Glutamatergic neuron (in vitro differentiated cells): ENCODE measurements at regions not wholly inside any gene's neighbourhood (a gene's known extent, or its start where the extent isn't known, plus 50 kb on each side); places are given as distances from the start of the nearest gene placed in this dataset.
"Not testable (repeated sequence)": the region's sequence is repeated elsewhere in the genome, so short reads cannot be mapped to it uniquely, and the experiment has no call there.

Experiments
- DNase-seq: peaks from one replicate; pipeline ENCODE4 v3.0.0; 2022
- H3K27ac Mint-ChIP-seq: one replicate; pipeline ENCODE4 v1.8.0; 2020; ENCODE audit warnings: mild to moderate bottlenecking, mixed read lengths, inconsistent platforms; ENCODE audit not compliant: unreplicated experiment
- H3K27me3 Mint-ChIP-seq: one replicate; pipeline ENCODE4 v1.8.0; 2020; ENCODE audit warnings: mild to moderate bottlenecking, moderate library complexity, mixed read lengths, inconsistent platforms; ENCODE audit not compliant: unreplicated experiment
- H3K36me3 Mint-ChIP-seq: one replicate; pipeline ENCODE4 v1.8.0; 2020; ENCODE audit warnings: mild to moderate bottlenecking, mixed read lengths, inconsistent platforms; ENCODE audit not compliant: unreplicated experiment
- H3K4me1 Mint-ChIP-seq: one replicate; pipeline ENCODE4 v1.8.0; 2020; ENCODE audit warnings: mild to moderate bottlenecking, low read depth, mixed read lengths, inconsistent platforms; ENCODE audit not compliant: unreplicated experiment
- H3K4me3 Mint-ChIP-seq: one replicate; pipeline ENCODE4 v1.8.0; 2020; ENCODE audit warnings: mild to moderate bottlenecking, mixed read lengths, inconsistent platforms; ENCODE audit not compliant: unreplicated experiment
- H3K9me3 Mint-ChIP-seq: one replicate; pipeline ENCODE4 v1.8.0; 2020; ENCODE audit warnings: mild to moderate bottlenecking, moderate library complexity, mixed read lengths, inconsistent platforms; ENCODE audit not compliant: unreplicated experiment

DNA sequence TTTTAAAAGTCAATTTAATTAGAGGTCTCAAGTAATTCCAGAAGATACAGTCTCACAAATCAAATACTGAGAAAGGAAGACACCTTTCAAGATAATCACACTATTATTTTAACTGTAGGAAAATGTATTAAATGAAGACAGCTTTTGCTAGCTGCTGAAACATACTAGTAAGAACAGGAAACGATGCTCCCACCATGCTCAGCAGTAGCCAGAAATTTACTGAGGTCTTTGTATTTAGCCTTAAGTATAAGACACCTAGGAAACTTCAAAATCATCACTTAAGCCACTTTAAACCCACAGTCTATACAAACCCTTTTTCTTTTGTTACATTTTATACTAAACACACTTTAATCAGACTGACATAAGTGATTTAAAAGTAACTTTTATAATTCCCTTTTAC, 72.7 kb upstream of the NPIPB12 start:
- H3K4me1 Mint-ChIP-seq, H3K4me3 Mint-ChIP-seq, DNase-seq, H3K9me3 Mint-ChIP-seq, H3K27me3 Mint-ChIP-seq, H3K36me3 Mint-ChIP-seq, H3K27ac Mint-ChIP-seq: not testable (repeated sequence)

DNA sequence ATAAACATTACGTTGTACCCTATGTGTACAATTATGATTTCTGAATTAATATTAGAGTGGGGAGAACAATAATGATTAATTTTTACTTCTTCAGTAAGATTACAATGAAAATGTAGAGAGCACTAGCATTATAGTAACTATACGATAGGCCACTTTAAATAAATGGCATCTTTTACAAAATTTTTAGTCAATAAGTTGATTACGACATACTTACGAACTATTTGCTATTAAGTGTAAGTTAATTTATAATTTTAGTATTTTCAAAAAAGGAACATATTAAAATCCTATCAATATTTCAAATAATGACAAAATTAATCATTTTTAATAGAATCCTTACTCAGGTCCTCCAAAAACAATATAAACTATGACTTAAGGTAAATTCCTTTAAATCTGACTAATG, 75.6 kb upstream of the NPIPB12 start:
- DNase-seq, H3K9me3 Mint-ChIP-seq, H3K27ac Mint-ChIP-seq, H3K27me3 Mint-ChIP-seq, H3K36me3 Mint-ChIP-seq, H3K4me1 Mint-ChIP-seq, H3K4me3 Mint-ChIP-seq: not testable (repeated sequence)

DNA sequence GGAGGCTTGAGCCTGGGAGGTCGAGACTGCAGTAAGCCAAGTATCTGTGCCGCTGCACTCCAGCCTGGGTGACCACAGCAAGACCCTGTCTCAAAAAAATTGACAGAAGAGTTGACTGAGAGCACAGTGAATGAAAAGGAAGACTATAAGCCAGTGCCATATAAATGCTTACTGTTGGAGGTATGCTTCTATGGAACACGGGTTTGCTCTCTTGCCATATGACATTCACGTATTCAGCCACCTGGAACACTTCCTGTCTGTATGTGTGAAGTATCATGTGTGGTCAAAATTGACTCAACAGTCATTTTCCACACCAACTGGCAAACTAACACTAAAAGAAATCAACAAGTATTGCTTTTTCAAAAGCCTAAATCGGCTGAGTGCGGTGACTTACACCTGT, 71.1 kb upstream of the SPN start:
- H3K9me3 Mint-ChIP-seq, H3K36me3 Mint-ChIP-seq, H3K27ac Mint-ChIP-seq, H3K4me1 Mint-ChIP-seq, DNase-seq, H3K27me3 Mint-ChIP-seq, H3K4me3 Mint-ChIP-seq: not testable (repeated sequence)

DNA sequence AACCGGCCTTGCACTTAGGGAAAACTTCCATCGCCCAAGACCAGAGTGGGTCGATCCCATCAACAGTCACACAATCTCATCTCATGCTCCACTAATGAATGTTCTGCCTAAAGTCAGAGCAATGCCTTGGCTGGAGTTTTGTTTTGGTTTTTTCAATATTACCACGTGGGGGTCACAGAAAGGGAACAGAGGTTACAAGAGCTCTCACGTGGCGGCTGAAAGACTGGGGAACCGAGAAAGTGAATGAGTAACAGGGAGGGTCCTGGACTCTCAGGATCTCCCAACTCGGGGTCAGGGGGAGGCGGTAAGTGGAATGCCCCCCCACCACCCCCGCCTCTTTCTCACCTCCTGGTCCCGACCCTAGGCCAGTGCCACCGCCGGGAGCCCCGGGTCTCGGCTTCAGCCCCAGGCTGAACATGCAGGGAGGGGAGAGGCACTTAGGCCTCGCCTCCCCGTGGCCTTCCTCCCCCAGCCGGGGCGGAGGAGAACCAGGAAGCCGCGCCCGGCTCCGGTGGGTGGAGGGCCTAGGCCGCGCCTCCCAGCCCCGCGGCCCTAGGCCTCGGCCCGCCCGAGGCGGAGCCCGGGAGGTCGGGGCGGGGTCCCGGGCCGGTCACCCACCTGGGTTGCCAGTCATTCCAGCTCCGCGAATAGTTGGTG, 68.7 kb upstream of the SPN start:
- not testable (repeated sequence) for H3K4me1 Mint-ChIP-seq, H3K27me3 Mint-ChIP-seq
- peak; percentile 14 for DNase-seq

DNA sequence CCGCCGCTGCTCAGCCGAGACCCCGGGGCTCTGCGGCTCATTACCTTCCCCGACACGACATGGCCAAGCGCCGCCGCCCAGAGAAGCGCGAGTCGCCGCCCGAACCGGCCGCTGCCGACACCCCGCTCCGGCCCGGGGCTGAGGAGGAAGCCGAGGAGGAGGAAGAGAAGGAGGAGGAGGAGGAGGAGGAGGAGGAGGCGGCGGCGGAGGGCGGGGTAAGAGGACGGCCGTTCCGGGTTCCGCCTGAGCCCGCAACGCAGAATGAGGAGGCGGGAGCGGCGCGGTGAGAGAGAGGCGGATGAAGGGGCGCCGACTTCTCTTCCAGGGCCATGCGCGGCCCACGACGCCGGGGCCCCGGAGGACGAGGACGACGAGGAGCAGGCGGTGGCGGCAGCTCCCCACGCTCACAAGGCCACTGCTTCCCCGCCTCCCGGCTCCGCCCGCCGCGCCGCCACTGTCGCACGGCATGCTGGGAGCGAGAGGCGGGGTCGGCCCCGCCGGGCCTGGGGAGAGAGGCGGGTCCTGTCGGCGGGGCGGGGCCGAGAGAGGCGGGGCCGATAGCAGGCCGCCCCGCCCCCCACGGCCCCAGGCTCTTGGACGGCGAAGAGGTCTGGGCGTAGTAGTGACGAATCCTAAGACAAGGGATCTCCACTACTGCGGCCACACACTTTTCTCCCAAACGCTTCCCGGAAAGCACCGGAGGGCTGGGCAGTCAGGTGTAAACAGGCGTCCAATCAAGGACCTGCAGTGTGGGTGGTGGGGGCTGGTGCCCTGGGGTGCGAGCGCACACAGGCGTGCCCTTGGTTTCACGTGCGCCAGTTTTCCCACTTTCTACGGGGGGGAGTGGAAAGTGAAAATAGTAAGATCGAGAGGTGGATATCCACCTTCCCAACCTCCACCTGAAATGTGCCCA, 67.9 kb upstream of the SPN start:
- not testable (repeated sequence) for H3K36me3 Mint-ChIP-seq
- peak overlapping the region; percentile 76 for H3K27ac Mint-ChIP-seq

More for the DNA sequence above, 68.7 kb upstream of the SPN start:
- not testable (repeated sequence) for H3K9me3 Mint-ChIP-seq, H3K36me3 Mint-ChIP-seq
- Mint-ChIP-seq H3K4me3 (peak overlapping the region; percentile 98), H3K27ac (peak overlapping the region; percentile 79)

DNA sequence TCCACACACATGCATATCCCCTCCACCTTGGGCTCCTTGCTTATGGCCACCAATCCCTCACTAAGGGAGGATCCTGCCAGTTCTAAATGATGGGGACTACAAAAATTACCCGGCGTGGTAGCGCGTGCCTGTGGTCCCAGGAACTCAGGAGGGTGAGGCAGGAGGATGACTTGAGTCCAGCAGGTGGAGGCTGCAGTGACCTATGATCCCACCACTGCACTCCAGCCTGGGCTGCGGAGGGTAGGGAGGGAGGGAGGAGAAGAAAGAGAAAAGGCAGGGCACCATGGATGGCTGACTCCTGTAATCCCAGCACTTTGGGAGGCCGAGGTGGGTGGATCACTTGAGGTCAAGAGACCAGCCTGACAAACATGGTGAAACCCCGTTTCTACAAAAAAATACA, 66.0 kb upstream of the SPN start:
- not testable (repeated sequence) for H3K4me3 Mint-ChIP-seq, H3K9me3 Mint-ChIP-seq, H3K36me3 Mint-ChIP-seq, DNase-seq, H3K4me1 Mint-ChIP-seq, H3K27ac Mint-ChIP-seq, H3K27me3 Mint-ChIP-seq

More for the DNA sequence above, 67.9 kb upstream of the SPN start:
- peak overlapping the region; percentile 83 for H3K4me3 Mint-ChIP-seq
- H3K27me3 Mint-ChIP-seq, H3K4me1 Mint-ChIP-seq, H3K9me3 Mint-ChIP-seq: not testable (repeated sequence)
- peak; percentile 93 for DNase-seq

DNA sequence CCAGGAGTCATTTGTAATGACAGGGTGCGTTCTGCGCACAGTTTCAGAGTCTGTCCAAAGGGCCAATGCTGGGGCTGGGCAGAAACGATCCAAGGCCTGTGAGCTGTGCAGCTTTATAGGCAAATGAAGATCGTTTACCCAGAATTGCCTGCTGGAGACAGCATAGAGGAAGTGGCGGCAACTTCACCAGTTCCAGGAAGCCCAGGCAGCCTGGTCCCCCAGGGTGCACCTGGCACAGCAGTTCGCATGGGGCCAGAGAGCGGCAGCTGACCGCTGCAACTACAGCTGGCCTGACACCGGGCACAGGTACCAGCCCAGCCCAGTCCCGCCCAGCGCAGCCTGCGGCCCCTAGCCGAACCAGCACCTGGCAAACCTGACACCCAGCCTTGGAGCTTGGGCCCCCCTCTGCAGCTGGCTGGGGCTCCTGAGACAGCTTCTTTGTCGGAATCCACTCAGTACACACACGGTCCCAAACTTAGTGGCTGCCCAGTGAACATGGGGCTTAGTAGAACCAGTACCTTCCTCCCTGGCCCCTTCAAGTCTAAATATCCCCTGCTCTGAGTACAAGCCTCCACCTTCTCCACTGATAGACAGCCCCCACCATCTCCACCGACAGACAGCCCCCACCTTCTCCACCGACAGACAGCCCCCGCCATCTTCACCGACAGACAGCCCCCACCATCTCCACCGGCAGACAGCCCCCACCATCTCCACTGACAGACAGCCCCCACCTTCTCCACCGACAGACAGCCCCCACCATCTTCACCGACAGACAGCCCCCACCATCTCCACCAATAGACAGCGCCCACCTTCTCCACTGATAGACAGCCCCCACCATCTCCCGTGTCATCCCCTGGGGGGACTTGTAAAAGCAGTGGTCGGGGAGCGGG, 62.7 kb upstream of the SPN start:
- not testable (repeated sequence) for H3K27me3 Mint-ChIP-seq, DNase-seq, H3K36me3 Mint-ChIP-seq, H3K9me3 Mint-ChIP-seq, H3K27ac Mint-ChIP-seq
- H3K4me1 Mint-ChIP-seq, result peaks cover 14% of the 10 kb centered on the region
- peak overlapping the region; percentile 42 for H3K4me3 Mint-ChIP-seq

DNA sequence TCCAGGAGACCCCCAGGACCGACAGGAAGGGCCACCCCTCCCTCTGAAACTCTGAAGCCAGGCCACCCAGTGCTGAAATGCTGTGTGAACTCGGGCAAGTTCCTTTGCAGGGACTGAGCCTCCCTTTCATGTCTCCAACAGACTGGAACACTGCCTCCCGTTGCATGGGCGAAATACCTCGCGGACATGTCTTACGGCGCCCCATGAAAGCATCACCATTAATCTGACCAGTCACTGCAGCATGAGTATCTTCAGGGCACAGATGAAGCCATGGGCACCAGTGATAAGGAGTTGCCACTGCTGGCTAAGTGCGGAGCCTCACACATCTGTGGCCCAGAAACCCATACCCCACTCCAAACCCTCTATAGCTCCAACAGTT, 60.8 kb upstream of the SPN start:
- peak overlapping the region; percentile 38 for H3K27ac Mint-ChIP-seq

DNA sequence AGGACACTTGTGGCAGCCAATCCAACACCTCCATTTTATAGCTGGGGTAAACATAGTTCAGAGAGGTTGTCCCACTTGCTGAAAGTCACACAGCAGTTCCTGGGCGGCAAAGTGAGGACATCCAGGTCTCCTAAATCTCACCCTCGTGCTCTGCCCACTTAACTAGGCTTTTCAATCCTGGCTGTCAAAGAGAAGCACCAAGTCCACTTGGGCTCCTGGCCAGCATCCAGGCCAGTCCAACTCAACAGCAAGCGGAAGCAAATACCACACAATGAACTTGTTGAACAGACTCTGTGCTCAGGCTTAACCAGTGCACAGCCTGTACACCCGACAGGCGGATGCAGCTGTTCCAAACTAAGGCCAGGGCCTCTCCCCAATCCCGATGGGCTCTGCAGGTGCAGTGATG, 60.4 kb upstream of the SPN start:
- not testable (repeated sequence) for H3K27ac Mint-ChIP-seq, H3K9me3 Mint-ChIP-seq, H3K4me3 Mint-ChIP-seq, DNase-seq, H3K36me3 Mint-ChIP-seq, H3K27me3 Mint-ChIP-seq
- peaks cover 14% of the 10 kb centered on the region for H3K4me1 Mint-ChIP-seq

More for the DNA sequence above, 60.8 kb upstream of the SPN start:
- H3K4me3 Mint-ChIP-seq, result peak overlapping the region; percentile 15
- H3K27me3 Mint-ChIP-seq, H3K9me3 Mint-ChIP-seq, DNase-seq, H3K36me3 Mint-ChIP-seq: not testable (repeated sequence)
- H3K4me1 Mint-ChIP-seq, result peaks cover 14% of the 10 kb centered on the region

DNA sequence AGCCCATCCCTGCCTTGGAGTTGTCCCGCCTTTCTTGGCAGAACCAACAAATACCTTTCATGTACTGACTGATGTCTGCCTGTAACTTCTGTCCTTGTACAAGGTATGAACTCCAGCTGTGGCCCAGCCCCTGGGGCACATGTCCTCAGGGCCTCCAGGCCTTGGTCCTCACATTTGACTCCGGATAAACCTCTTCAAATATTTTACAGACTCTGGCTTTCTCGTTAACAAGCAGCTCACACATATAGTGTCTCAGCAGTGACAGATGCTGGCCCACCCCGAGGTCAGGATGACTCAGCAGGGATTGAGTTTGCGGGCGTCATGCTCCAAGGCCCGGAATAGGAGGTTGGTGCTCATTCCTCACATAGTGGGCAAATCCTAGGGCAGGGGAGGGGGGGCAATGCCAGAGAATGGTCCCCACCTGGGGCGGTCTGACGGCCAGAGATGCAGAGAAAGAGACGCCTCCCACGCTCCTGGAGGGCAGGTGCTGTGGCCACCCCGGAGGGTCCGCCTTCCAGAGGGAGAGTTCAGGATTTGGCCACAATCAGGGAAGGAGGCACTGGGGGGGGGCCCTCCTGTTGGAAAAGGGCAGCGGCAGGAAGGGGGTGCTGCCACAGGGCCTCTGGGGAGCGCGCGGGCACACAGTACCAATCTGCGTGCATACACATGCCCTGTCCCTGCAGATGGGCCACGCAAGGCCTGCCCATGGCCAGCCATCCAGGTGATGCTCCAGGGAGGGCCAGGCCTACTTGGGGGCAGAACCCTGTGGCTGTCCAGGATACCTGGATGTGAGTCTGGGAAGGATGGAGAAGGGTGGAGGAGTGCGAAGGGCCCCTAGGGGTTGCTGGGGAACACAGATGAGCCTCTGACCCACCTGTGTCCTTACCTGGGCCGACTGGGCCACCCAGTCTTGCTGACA, 58.2 kb upstream of the SPN start:
- not testable (repeated sequence) for H3K9me3 Mint-ChIP-seq, H3K27me3 Mint-ChIP-seq, H3K36me3 Mint-ChIP-seq, DNase-seq
- H3K4me1 Mint-ChIP-seq, result peaks cover 14% of the 10 kb centered on the region
- peak overlapping the region; percentile 89 for H3K27ac Mint-ChIP-seq
- H3K4me3 Mint-ChIP-seq, result peak overlapping the region; percentile 10

DNA sequence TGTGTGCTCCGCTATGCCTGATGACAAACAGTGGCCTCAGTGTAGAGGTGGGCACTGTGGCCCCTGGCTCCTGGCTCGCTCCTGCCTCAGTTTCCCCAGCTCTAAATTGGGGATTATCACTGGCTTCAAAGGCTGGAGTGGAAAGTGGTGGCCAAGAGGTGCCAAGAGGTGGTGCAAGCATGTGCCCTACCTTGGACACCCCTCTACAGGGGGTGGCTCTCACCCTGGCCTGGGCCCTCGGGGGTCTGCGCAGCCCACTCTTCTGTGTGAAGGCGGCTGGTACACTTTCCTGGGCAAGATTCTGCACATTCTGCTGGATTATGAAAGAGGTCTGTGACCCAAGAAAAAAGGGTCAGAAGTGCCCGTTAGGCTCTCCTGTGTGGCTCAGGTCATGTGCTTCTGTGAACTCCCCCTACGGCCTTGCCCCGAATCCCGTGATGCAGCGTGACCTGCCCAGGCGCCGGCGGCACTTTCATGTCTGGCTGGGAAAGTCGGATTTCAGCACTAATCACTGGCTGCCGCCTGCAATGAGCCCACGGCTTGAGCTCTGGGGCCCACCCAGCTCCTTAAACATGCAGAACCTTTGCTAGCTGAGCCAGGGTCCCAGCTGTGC, 57.3 kb upstream of the SPN start:
- H3K4me1 Mint-ChIP-seq, result peaks cover 12% of the 10 kb centered on the region
- not testable (repeated sequence) for H3K27ac Mint-ChIP-seq, H3K4me3 Mint-ChIP-seq, DNase-seq, H3K27me3 Mint-ChIP-seq, H3K36me3 Mint-ChIP-seq, H3K9me3 Mint-ChIP-seq
